Prostate gland (tissue), 2 donors: ENCODE measurements at regions not wholly inside any gene's neighbourhood (a gene's known extent, or its start where the extent isn't known, plus 50 kb on each side); places are given as distances from the start of the nearest gene placed in this dataset.

Source experiments
- DNase-seq: peaks from one replicate; pipeline ENCODE4 v3.0.0-alpha.2; 2019; ENCODE audit warnings: low spot score
- H3K27ac ChIP-seq, 2 donors: fragments of 200-600 bp; sonication (generic); 2 replicates each; pipeline ENCODE4 v1.5.1; 2017 to 2019
- H3K27me3 ChIP-seq: fragments of 200-600 bp; sonication (generic); replicated peaks from 2 replicates; pipeline ENCODE4 v1.5.1; 2019; ENCODE audit not compliant: insufficient read depth
- H3K36me3 ChIP-seq, 2 donors: fragments of 200-600 bp; sonication (generic); 1 replicate in 1 of 2; 2 replicates in 1 of 2; pipeline versions ENCODE4 v1.5.1 to v1.8.1; 2017 to 2019
- H3K4me1 ChIP-seq: fragments of 200-600 bp; sonication (generic); replicated peaks from 2 replicates; pipeline ENCODE4 v1.5.1; 2019
- H3K4me3 ChIP-seq, 2 donors: fragments of 200-600 bp; sonication (generic); 2 replicates each; pipeline ENCODE4 v1.5.1; 2017 to 2019
- H3K9me3 ChIP-seq: fragments of 200-600 bp; sonication (generic); 2 replicates; pipeline ENCODE4 v1.5.1; 2017
- POLR2A ChIP-seq: fragments of 450-650 bp; IDR thresholded peaks from one replicate; pipeline ENCODE4 v1.6.1; 2016; ENCODE audit warnings: antibody characterized with exemption, mild to moderate bottlenecking
- POLR2AphosphoS5 ChIP-seq: sonication (generic); formaldehyde crosslinking; IDR thresholded peaks from one replicate; pipeline ENCODE4 v1.6.1; 2017; ENCODE audit warnings: antibody characterized with exemption
- WGBS: methylation state at CpG from one replicate; pipeline ENCODE4 v1.1.5; 2018; 5-methylcytosine and 5-hydroxymethylcytosine counted together
- intact Hi-C: fragments of 100-400 bp; cut with DNase I; formaldehyde crosslinking; loops from one replicate; pipeline ENCODE4 v1.14.2; 2022
- TF ChIP-seq, protein P1 (sequence below), 4 experiments: fragments of 200-600 bp in 2 of 4; fragments of 450-650 bp in 2 of 4; sonication (generic) in 2 of 4; IDR thresholded peaks; 1 replicate in 3 of 4; 2 replicates in 1 of 4; pipeline ENCODE4 v1.5.1; 2016 to 2019; ENCODE audit warnings: antibody characterized with exemption in 4 of 4, mild to moderate bottlenecking in 2 of 4, moderate library complexity in 2 of 4

DNA sequence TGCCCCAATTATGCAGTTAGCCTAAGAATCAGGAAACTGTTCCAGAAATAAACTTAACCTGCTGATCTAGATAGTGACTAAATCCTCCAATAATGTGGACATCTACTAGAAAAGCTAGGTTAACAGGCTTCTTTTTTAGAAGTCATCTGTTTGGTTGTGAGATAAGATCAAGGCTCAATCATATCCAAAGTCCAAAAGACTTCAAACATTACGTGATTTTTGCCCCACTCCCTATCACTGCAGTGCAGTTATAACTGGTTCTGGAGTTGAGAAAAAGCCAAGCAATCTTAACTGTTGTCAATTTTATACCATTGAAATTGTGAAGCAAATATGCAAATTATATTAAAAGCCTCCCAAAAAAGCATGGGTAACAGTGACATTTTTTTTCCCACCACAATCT, 781.4 kb downstream of the KLHL13 start:
- intact Hi-C loops: no loop called here
- H3K4me1 ChIP-seq: no peaks in the 10 kb centered on the region
- H3K4me3 ChIP-seq: no peak overlapping the region
- DNase-seq: no peak
- TF ChIP-seq POLR2AphosphoS5: no peak
- TF ChIP-seq, protein P1, sequence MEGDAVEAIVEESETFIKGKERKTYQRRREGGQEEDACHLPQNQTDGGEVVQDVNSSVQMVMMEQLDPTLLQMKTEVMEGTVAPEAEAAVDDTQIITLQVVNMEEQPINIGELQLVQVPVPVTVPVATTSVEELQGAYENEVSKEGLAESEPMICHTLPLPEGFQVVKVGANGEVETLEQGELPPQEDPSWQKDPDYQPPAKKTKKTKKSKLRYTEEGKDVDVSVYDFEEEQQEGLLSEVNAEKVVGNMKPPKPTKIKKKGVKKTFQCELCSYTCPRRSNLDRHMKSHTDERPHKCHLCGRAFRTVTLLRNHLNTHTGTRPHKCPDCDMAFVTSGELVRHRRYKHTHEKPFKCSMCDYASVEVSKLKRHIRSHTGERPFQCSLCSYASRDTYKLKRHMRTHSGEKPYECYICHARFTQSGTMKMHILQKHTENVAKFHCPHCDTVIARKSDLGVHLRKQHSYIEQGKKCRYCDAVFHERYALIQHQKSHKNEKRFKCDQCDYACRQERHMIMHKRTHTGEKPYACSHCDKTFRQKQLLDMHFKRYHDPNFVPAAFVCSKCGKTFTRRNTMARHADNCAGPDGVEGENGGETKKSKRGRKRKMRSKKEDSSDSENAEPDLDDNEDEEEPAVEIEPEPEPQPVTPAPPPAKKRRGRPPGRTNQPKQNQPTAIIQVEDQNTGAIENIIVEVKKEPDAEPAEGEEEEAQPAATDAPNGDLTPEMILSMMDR (IDR thresholded peaks at IDR 0.05): no peak
- no peak for TF ChIP-seq POLR2A
- no peaks in the 10 kb centered on the region for H3K9me3 ChIP-seq
- WGBS: 58% methylated on average over 1 of the region's 1 CpG
- no peak overlapping the region for H3K27ac ChIP-seq
- H3K27me3 ChIP-seq: no peaks in the 10 kb centered on the region
- no peaks in the 10 kb centered on the region for H3K36me3 ChIP-seq

DNA sequence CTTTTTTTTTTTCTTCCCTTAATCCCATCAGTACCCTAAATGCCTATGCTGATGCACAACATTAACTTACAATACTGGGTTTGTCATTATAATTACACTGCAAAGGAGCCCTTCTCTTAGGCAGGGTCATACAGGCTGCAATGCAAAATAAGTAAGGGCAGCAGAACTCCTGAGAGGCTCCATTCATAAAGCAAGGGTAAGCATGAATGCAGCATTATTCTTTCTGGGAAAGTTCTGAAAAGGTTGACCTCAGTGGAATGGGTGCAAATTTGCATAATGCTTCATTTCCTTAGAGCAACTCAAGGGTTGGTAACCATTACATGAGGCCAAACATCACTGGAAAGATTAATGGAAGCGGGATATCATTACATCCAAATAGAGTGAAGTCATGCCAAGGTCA, 789.2 kb downstream of the KLHL13 start:
- no peaks in the 10 kb centered on the region for H3K9me3 ChIP-seq
- 46% methylated on average over 1 of the region's 1 CpG for WGBS
- TF ChIP-seq, protein P1 (IDR thresholded peaks at IDR 0.05): no peak
- TF ChIP-seq POLR2AphosphoS5: no peak
- no peak for TF ChIP-seq POLR2A
- H3K36me3 ChIP-seq: no peaks in the 10 kb centered on the region
- no peak overlapping the region for H3K27ac ChIP-seq
- H3K27me3 ChIP-seq: no peaks in the 10 kb centered on the region
- no peaks in the 10 kb centered on the region for H3K4me1 ChIP-seq
- H3K4me3 ChIP-seq: no peak overlapping the region
- intact Hi-C loops: no loop called here
- DNase-seq: no peak

GRCh38 chrX:117325706-117326105, 790.9 kb downstream of the KLHL13 start:
- no peaks in the 10 kb centered on the region for H3K27me3 ChIP-seq
- TF ChIP-seq, protein P1 (IDR thresholded peaks at IDR 0.05): no peak
- TF ChIP-seq POLR2A: no peak
- no peak for TF ChIP-seq POLR2AphosphoS5

DNA sequence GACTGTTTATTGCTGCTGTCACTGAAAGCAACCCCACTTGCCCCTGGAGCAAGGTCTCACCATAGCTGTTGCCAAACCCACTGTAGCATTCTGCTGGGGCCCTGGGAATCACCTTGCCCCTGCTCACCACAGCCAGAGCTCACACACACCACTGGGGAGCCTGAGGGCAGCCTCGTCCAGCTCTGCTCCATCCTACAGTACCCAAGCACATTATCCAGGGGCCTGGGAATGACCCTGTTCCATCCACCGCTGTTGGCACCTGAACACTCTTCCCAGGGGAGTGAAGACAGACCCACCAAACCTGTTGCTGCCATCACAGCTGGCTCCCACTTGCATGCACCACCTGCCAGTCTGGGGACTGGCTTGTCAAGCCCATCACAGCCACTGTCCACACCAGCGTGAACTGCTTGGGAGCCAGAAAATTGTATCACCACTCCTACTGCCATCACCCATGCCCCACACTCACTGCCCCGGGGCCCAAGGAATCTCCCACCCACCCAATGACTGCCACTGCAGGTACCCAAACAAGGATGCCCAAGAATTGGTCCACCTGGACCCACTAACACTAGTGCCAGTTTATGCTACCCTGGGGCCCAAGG, 811.3 kb downstream of the KLHL13 start:
- intact Hi-C loops: no loop called here
- Histone ChIP-seq H3K4me1 (no peaks in the 10 kb centered on the region), H3K27ac (no peak overlapping the region), H3K9me3 (no peaks in the 10 kb centered on the region), H3K4me3 (no peak overlapping the region), H3K36me3 (no peaks in the 10 kb centered on the region), H3K27me3 (no peaks in the 10 kb centered on the region)
- TF ChIP-seq POLR2A (no peak), POLR2AphosphoS5 (no peak)
- TF ChIP-seq, protein P1 (IDR thresholded peaks at IDR 0.05): no peak
- no peak for DNase-seq
- 100% methylated on average over 2 of the region's 4 CpGs for WGBS

More at GRCh38 chrX:117325706-117326105, 790.9 kb downstream of the KLHL13 start:
- H3K4me3 ChIP-seq: no peak overlapping the region
- H3K9me3 ChIP-seq: no peaks in the 10 kb centered on the region
- H3K4me1 ChIP-seq: no peaks in the 10 kb centered on the region
- intact Hi-C loops: no loop called here
- H3K27ac ChIP-seq: no peak overlapping the region
- WGBS: 100% methylated on average over 2 of the region's 3 CpGs
- no peaks in the 10 kb centered on the region for H3K36me3 ChIP-seq
- no peak for DNase-seq

GRCh38 chrX:117301086-117301485, 815.5 kb downstream of the KLHL13 start:
- no peaks in the 10 kb centered on the region for H3K4me1 ChIP-seq
- no peak for DNase-seq
- H3K4me3 ChIP-seq: no peak overlapping the region
- H3K9me3 ChIP-seq: no peaks in the 10 kb centered on the region
- WGBS: 88% methylated on average over 1 of the region's 1 CpG
- TF ChIP-seq POLR2A (no peak), POLR2AphosphoS5 (no peak)
- TF ChIP-seq, protein P1 (IDR thresholded peaks at IDR 0.05): no peak
- H3K36me3 ChIP-seq: no peaks in the 10 kb centered on the region
- no peak overlapping the region for H3K27ac ChIP-seq
- no peaks in the 10 kb centered on the region for H3K27me3 ChIP-seq
- intact Hi-C loops: no loop called here
